ENCODE measurements at regions not wholly inside any gene's neighbourhood (a gene's known extent, or its start where the extent isn't known, plus 50 kb on each side); places are given as distances from the start of the nearest gene placed in this dataset.
"Not testable (repeated sequence)": the region's sequence is repeated elsewhere in the genome, so short reads cannot be mapped to it uniquely, and the experiment has no call there.

- Histone ChIP-seq H3K4me1 (ENCODE audit: control insufficient read depth, low read length) (no peaks in the 10 kb centered on the region), H3F3A (ENCODE audit: control insufficient read depth, insufficient read depth) (no peaks in the 10 kb centered on the region), H3K4me3 (ENCODE audit: low read length) (no peak overlapping the region), H3K79me2 (ENCODE audit: control insufficient read depth, low read length) (no peaks in the 10 kb centered on the region), H3K9me3 (ENCODE audit: control insufficient read depth, insufficient read depth, low read length) (no peaks in the 10 kb centered on the region), H3K36me3 (ENCODE audit: control insufficient read depth, low read length) (no peaks in the 10 kb centered on the region), H3K27me3 (ENCODE audit: control insufficient read depth, low read length) (no peaks in the 10 kb centered on the region), H3K27ac (ENCODE audit: low read depth, low read length) (no peak overlapping the region), H3K4me2 (ENCODE audit: low read length) (no peak overlapping the region), H4K20me1 (ENCODE audit: control insufficient read depth, insufficient read depth, low read depth, low read length) (no peaks in the 10 kb centered on the region), H3K9me2 (replicated peaks; ENCODE audit: control insufficient read depth, low read length) (no peaks in the 10 kb centered on the region)
- TF ChIP-seq EZH2phosphoT487 (IDR thresholded peaks at IDR 0.05; ENCODE audit: borderline replicate concordance, low read length) = no peak
- TF ChIP-seq CTCF (IDR thresholded peaks at IDR 0.05; ENCODE audit: low read depth, low read length, poor library complexity, severe bottlenecking) = no peak
These were observed 121.3 kb upstream of the CTSV start for GRCh38 chr9:97160255-97160654.

GRCh38 chr9:97158722-97159121 lies 119.8 kb upstream of the CTSV start:
- H3F3A ChIP-seq (ENCODE audit: control insufficient read depth, insufficient read depth); H4K20me1 ChIP-seq (ENCODE audit: control insufficient read depth, insufficient read depth, low read depth, low read length); H3K4me2 ChIP-seq (ENCODE audit: low read length); H3K4me1 ChIP-seq (ENCODE audit: control insufficient read depth, low read length); H3K36me3 ChIP-seq (ENCODE audit: control insufficient read depth, low read length); H3K9me3 ChIP-seq (ENCODE audit: control insufficient read depth, insufficient read depth, low read length); H3K9me2 ChIP-seq (replicated peaks; ENCODE audit: control insufficient read depth, low read length); H3K79me2 ChIP-seq (ENCODE audit: control insufficient read depth, low read length); H3K27me3 ChIP-seq (ENCODE audit: control insufficient read depth, low read length); H3K27ac ChIP-seq (ENCODE audit: low read depth, low read length); H3K4me3 ChIP-seq (ENCODE audit: low read length): not testable (repeated sequence)

GRCh38 chr9:97155441-97155840 lies 116.5 kb upstream of the CTSV start:
- H3K9me3 ChIP-seq (ENCODE audit: control insufficient read depth, insufficient read depth, low read length); H3K4me1 ChIP-seq (ENCODE audit: control insufficient read depth, low read length); H3K27ac ChIP-seq (ENCODE audit: low read depth, low read length); H4K20me1 ChIP-seq (ENCODE audit: control insufficient read depth, insufficient read depth, low read depth, low read length); H3K9me2 ChIP-seq (replicated peaks; ENCODE audit: control insufficient read depth, low read length); H3K4me2 ChIP-seq (ENCODE audit: low read length); H3K79me2 ChIP-seq (ENCODE audit: control insufficient read depth, low read length); H3K4me3 ChIP-seq (ENCODE audit: low read length); H3F3A ChIP-seq (ENCODE audit: control insufficient read depth, insufficient read depth); H3K27me3 ChIP-seq (ENCODE audit: control insufficient read depth, low read length); H3K36me3 ChIP-seq (ENCODE audit: control insufficient read depth, low read length): not testable (repeated sequence)

GRCh38 chr9:97153967-97154366 lies 115.0 kb upstream of the CTSV start:
- Histone ChIP-seq H3K27me3 (ENCODE audit: control insufficient read depth, low read length) (no peaks in the 10 kb centered on the region), H3K4me1 (ENCODE audit: control insufficient read depth, low read length) (no peaks in the 10 kb centered on the region), H4K20me1 (ENCODE audit: control insufficient read depth, insufficient read depth, low read depth, low read length) (no peaks in the 10 kb centered on the region), H3K4me2 (ENCODE audit: low read length) (no peak overlapping the region), H3K4me3 (ENCODE audit: low read length) (no peak overlapping the region), H3K27ac (ENCODE audit: low read depth, low read length) (no peak overlapping the region), H3K9me2 (replicated peaks; ENCODE audit: control insufficient read depth, low read length) (no peaks in the 10 kb centered on the region), H3K9me3 (ENCODE audit: control insufficient read depth, insufficient read depth, low read length) (no peaks in the 10 kb centered on the region), H3K36me3 (ENCODE audit: control insufficient read depth, low read length) (no peaks in the 10 kb centered on the region), H3K79me2 (ENCODE audit: control insufficient read depth, low read length) (no peaks in the 10 kb centered on the region), H3F3A (ENCODE audit: control insufficient read depth, insufficient read depth) (no peaks in the 10 kb centered on the region)
- TF ChIP-seq CTCF (IDR thresholded peaks at IDR 0.05; ENCODE audit: low read depth, low read length, poor library complexity, severe bottlenecking) (no peak), EZH2phosphoT487 (IDR thresholded peaks at IDR 0.05; ENCODE audit: borderline replicate concordance, low read length) (no peak)

- not testable (repeated sequence) for H3K36me3 ChIP-seq (ENCODE audit: control insufficient read depth, low read length); H4K20me1 ChIP-seq (ENCODE audit: control insufficient read depth, insufficient read depth, low read depth, low read length); H3K4me2 ChIP-seq (ENCODE audit: low read length); H3K79me2 ChIP-seq (ENCODE audit: control insufficient read depth, low read length); H3K4me1 ChIP-seq (ENCODE audit: control insufficient read depth, low read length); H3K9me2 ChIP-seq (replicated peaks; ENCODE audit: control insufficient read depth, low read length); H3K9me3 ChIP-seq (ENCODE audit: control insufficient read depth, insufficient read depth, low read length); H3K27ac ChIP-seq (ENCODE audit: low read depth, low read length); H3F3A ChIP-seq (ENCODE audit: control insufficient read depth, insufficient read depth); H3K27me3 ChIP-seq (ENCODE audit: control insufficient read depth, low read length); H3K4me3 ChIP-seq (ENCODE audit: low read length)
These were observed 114.2 kb upstream of the CTSV start for GRCh38 chr9:97153160-97153559.

GRCh38 chr9:97150471-97150870 lies 111.5 kb upstream of the CTSV start:
- not testable (repeated sequence) for H3K36me3 ChIP-seq (ENCODE audit: control insufficient read depth, low read length); H3K9me3 ChIP-seq (ENCODE audit: control insufficient read depth, insufficient read depth, low read length); H3K27me3 ChIP-seq (ENCODE audit: control insufficient read depth, low read length); H3K4me3 ChIP-seq (ENCODE audit: low read length); H4K20me1 ChIP-seq (ENCODE audit: control insufficient read depth, insufficient read depth, low read depth, low read length); H3K27ac ChIP-seq (ENCODE audit: low read depth, low read length); H3K4me1 ChIP-seq (ENCODE audit: control insufficient read depth, low read length); H3K9me2 ChIP-seq (replicated peaks; ENCODE audit: control insufficient read depth, low read length); H3K79me2 ChIP-seq (ENCODE audit: control insufficient read depth, low read length); H3F3A ChIP-seq (ENCODE audit: control insufficient read depth, insufficient read depth); H3K4me2 ChIP-seq (ENCODE audit: low read length)

GRCh38 chr9:97148428-97148827 lies 109.5 kb upstream of the CTSV start:
- H3K36me3 ChIP-seq (ENCODE audit: control insufficient read depth, low read length); H4K20me1 ChIP-seq (ENCODE audit: control insufficient read depth, insufficient read depth, low read depth, low read length); H3K9me2 ChIP-seq (replicated peaks; ENCODE audit: control insufficient read depth, low read length); H3K9me3 ChIP-seq (ENCODE audit: control insufficient read depth, insufficient read depth, low read length); H3K4me2 ChIP-seq (ENCODE audit: low read length); H3K27ac ChIP-seq (ENCODE audit: low read depth, low read length); H3K4me1 ChIP-seq (ENCODE audit: control insufficient read depth, low read length); H3K4me3 ChIP-seq (ENCODE audit: low read length); H3F3A ChIP-seq (ENCODE audit: control insufficient read depth, insufficient read depth); H3K27me3 ChIP-seq (ENCODE audit: control insufficient read depth, low read length); H3K79me2 ChIP-seq (ENCODE audit: control insufficient read depth, low read length): not testable (repeated sequence)

Measured in DOHH2 (cell line).